H1 (cell line): ENCODE measurements at regions not wholly inside any gene's neighbourhood (a gene's known extent, or its start where the extent isn't known, plus 50 kb on each side); places are given as distances from the start of the nearest gene placed in this dataset.

ENCODE experiments used
- EZH2 ChIP-seq: fragments of 200-600 bp; sonication (generic); IDR thresholded peaks from 2 replicates; pipeline ENCODE4 v1.7.1; 2012; ENCODE audit warnings: low read depth, mild to moderate bottlenecking, moderate library complexity, low read length, inconsistent platforms; ENCODE audit not compliant: severe bottlenecking
- GABPA ChIP-seq: IDR thresholded peaks from 2 replicates; pipeline ENCODE4 v1.6.1; 2011; ENCODE audit warnings: mild to moderate bottlenecking, low read length, moderate library complexity, borderline replicate concordance; ENCODE audit not compliant: insufficient read depth
- GTF2F1 ChIP-seq: IDR thresholded peaks from 2 replicates; pipeline ENCODE4 v1.6.1; 2012; ENCODE audit warnings: low read depth, low read length, improper control_type of control experiment, borderline replicate concordance
- HDAC6 ChIP-seq: IDR thresholded peaks from one replicate; pipeline ENCODE4 v1.7.1; 2012; ENCODE audit warnings: low read depth, mild to moderate bottlenecking, inconsistent platforms, low read length, moderate library complexity
- KDM1A ChIP-seq: fragments of 200-600, 300-600 bp; sonication (generic); IDR thresholded peaks from 2 replicates; pipeline ENCODE4 v1.7.1; 2016; ENCODE audit warnings: mild to moderate bottlenecking, low read length, borderline replicate concordance
- POLR2A ChIP-seq, 2 experiments: IDR thresholded peaks; 1 replicate in 1 of 2; 2 replicates in 1 of 2; pipeline ENCODE4 v1.6.1; 2011; ENCODE audit warnings: low read depth in 2 of 2, low read length in 2 of 2, mild to moderate bottlenecking in 2 of 2; ENCODE audit errors: control extremely low read depth in 1 of 2
- POLR2AphosphoS5 ChIP-seq: IDR thresholded peaks from 2 replicates; pipeline ENCODE4 v1.6.1; 2011; ENCODE audit warnings: low read depth, low read length
- SAP30 ChIP-seq: fragments of 300-600 bp; sonication (generic); IDR thresholded peaks from 2 replicates; pipeline ENCODE4 v1.7.1; 2012; ENCODE audit warnings: low read length, moderate library complexity, mild to moderate bottlenecking, inconsistent platforms; ENCODE audit not compliant: insufficient read depth, insufficient replicate concordance
- SIN3A ChIP-seq, 2 experiments: IDR thresholded peaks in 1 of 2; conservative IDR thresholded peaks in 1 of 2; 2 replicates each; pipeline ENCODE4 v1.6.1; 2011 to 2012; ENCODE audit warnings: low read length in 2 of 2, improper control_type of control experiment in 1 of 2, low read depth in 1 of 2, mild to moderate bottlenecking in 1 of 2
- YY1 ChIP-seq: IDR thresholded peaks from 2 replicates; pipeline ENCODE4 v1.6.1; 2011; ENCODE audit warnings: low read depth, mild to moderate bottlenecking, low read length
- ZNF274 ChIP-seq: IDR thresholded peaks from 2 replicates; pipeline ENCODE4 v1.7.0; 2012; ENCODE audit warnings: low read length, borderline replicate concordance; ENCODE audit errors: extremely low read depth
- TF ChIP-seq, protein P1 (sequence below): IDR thresholded peaks from 2 replicates; pipeline ENCODE4 v1.6.1; 2011; ENCODE audit warnings: low read length, improper control_type of control experiment
- TF ChIP-seq, protein P2 (sequence below), 3 experiments: IDR thresholded peaks; 1 replicate in 2 of 3; 2 replicates in 1 of 3; pipeline versions ENCODE4 v1.5.1 to v1.6.1; 2011; ENCODE audit warnings: low read length in 3 of 3, mild to moderate bottlenecking in 3 of 3, inconsistent platforms in 2 of 3, low read depth in 1 of 3, moderate library complexity in 1 of 3; ENCODE audit not compliant: insufficient read depth in 1 of 3; ENCODE audit errors: control extremely low read depth in 1 of 3

DNA sequence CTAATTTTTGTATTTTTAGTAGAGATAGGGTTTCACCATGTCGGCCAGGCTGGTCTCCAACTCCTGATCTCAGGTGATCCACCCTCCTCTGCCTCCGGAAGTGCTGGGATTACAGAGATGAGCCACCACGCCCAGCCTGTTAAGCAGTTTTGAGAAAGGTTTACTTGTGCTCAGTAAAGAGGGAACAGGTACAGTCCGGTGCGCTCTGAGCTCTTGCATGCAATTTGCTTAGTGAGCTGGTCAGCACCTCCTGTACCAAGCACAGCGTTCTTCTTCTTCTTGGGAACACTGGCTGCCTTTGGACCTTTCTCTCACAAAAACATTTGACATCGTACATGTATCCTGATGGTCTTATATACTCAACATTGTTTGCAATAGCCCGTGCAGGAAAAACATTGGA lies 118.3 kb downstream of the AKR1D1 start:
- TF ChIP-seq HDAC6 (no peak), SAP30 (no peak), EZH2 (no peak), GABPA (no peak), ZNF274 (no peak), POLR2AphosphoS5 (no peak), YY1 (no peak), KDM1A (no peak), POLR2A (IDR thresholded peaks at IDR 0.05; ENCODE audit: control extremely low read depth in 1 of 2, low read depth in 2 of 2, low read length in 2 of 2) (no peak), SIN3A (conservative IDR thresholded peaks at IDR 0.05 in 1 of 2, IDR thresholded peaks at IDR 0.05 in 1 of 2; ENCODE audit: low read depth in 1 of 2, low read length in 2 of 2) (no peak), GTF2F1 (no peak)
- TF ChIP-seq, protein P1, sequence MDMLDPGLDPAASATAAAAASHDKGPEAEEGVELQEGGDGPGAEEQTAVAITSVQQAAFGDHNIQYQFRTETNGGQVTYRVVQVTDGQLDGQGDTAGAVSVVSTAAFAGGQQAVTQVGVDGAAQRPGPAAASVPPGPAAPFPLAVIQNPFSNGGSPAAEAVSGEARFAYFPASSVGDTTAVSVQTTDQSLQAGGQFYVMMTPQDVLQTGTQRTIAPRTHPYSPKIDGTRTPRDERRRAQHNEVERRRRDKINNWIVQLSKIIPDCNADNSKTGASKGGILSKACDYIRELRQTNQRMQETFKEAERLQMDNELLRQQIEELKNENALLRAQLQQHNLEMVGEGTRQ, result no peak
- TF ChIP-seq, protein P2, sequence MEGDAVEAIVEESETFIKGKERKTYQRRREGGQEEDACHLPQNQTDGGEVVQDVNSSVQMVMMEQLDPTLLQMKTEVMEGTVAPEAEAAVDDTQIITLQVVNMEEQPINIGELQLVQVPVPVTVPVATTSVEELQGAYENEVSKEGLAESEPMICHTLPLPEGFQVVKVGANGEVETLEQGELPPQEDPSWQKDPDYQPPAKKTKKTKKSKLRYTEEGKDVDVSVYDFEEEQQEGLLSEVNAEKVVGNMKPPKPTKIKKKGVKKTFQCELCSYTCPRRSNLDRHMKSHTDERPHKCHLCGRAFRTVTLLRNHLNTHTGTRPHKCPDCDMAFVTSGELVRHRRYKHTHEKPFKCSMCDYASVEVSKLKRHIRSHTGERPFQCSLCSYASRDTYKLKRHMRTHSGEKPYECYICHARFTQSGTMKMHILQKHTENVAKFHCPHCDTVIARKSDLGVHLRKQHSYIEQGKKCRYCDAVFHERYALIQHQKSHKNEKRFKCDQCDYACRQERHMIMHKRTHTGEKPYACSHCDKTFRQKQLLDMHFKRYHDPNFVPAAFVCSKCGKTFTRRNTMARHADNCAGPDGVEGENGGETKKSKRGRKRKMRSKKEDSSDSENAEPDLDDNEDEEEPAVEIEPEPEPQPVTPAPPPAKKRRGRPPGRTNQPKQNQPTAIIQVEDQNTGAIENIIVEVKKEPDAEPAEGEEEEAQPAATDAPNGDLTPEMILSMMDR (IDR thresholded peaks at IDR 0.05; ENCODE audit: control extremely low read depth in 1 of 3, insufficient read depth in 1 of 3, low read depth in 1 of 3, low read length in 3 of 3), result no peak
